Neural cell (in vitro differentiated cells): ENCODE measurements at regions not wholly inside any gene's neighbourhood (a gene's known extent, or its start where the extent isn't known, plus 50 kb on each side); places are given as distances from the start of the nearest gene placed in this dataset.

ENCODE experiments used
- H2AFZ ChIP-seq: fragments of 200-600, 300-800 bp; sonication (generic), shearing (Covaris generic); 2 replicates; pipeline ENCODE4 v1.6.0; 2014; ENCODE audit warnings: low read depth, mild to moderate bottlenecking, antibody characterized with exemption, low read length, moderate library complexity
- H3F3A ChIP-seq: fragments of 200-600 bp; shearing (Covaris generic); 2 replicates; pipeline ENCODE4 v1.6.1; 2016; ENCODE audit warnings: mild to moderate bottlenecking, moderate library complexity, mixed read lengths, antibody characterized with exemption, low read length; ENCODE audit not compliant: insufficient read depth, poor library complexity, severe bottlenecking
- H3K27ac ChIP-seq: fragments of 200-600, 300-800 bp; sonication (generic), shearing (Covaris generic); 2 replicates; pipeline ENCODE4 v1.5.1; 2014; ENCODE audit warnings: mild to moderate bottlenecking, low read length, moderate library complexity
- H3K27me3 ChIP-seq: fragments of 300-800, 200-600 bp; sonication (generic), shearing (Covaris generic); 2 replicates; pipeline ENCODE4 v1.6.0; 2014; ENCODE audit warnings: mild to moderate bottlenecking, low read depth, low read length, moderate library complexity; ENCODE audit not compliant: insufficient read depth
- H3K36me3 ChIP-seq: fragments of 300-800, 200-600 bp; sonication (generic), shearing (Covaris generic); 2 replicates; pipeline ENCODE4 v1.5.1; 2014; ENCODE audit warnings: mild to moderate bottlenecking, antibody characterized with exemption, low read length, moderate library complexity; ENCODE audit not compliant: insufficient read depth
- H3K4me2 ChIP-seq: fragments of 300-800, 200-600 bp; sonication (generic), shearing (Covaris generic); 2 replicates; pipeline ENCODE4 v1.6.0; 2014; ENCODE audit warnings: mild to moderate bottlenecking, low read length
- H3K4me3 ChIP-seq: fragments of 300-800, 200-600 bp; sonication (generic), shearing (Covaris generic); 2 replicates; pipeline ENCODE4 v1.5.1; 2014; ENCODE audit warnings: mild to moderate bottlenecking, low read length, moderate library complexity
- H3K79me2 ChIP-seq: fragments of 200-600 bp; shearing (Covaris generic); replicated peaks from 2 replicates; pipeline ENCODE4 v1.6.0; 2014; ENCODE audit warnings: mild to moderate bottlenecking, low read length, moderate library complexity; ENCODE audit not compliant: insufficient read depth
- H3K9ac ChIP-seq: fragments of 300-800, 200-600 bp; sonication (generic), shearing (Covaris generic); 2 replicates; pipeline ENCODE4 v1.6.1; 2016; ENCODE audit warnings: mild to moderate bottlenecking, low read length, mixed read lengths
- H3K9me2 ChIP-seq: fragments of 200-600 bp; shearing (Covaris generic); 2 replicates; pipeline ENCODE4 v1.6.1; 2016; ENCODE audit warnings: mild to moderate bottlenecking, low read length, mixed read lengths; ENCODE audit not compliant: insufficient read depth
- H3K9me3 ChIP-seq: fragments of 200-600, 300-800 bp; sonication (generic), shearing (Covaris generic); 2 replicates; pipeline ENCODE4 v1.6.1; 2016; ENCODE audit warnings: mild to moderate bottlenecking, mixed run types, low read length, moderate library complexity, mixed read lengths
- H4K20me1 ChIP-seq: fragments of 200-600 bp; shearing (Covaris generic); 2 replicates; pipeline ENCODE4 v1.6.1; 2016; ENCODE audit warnings: mild to moderate bottlenecking, mixed run types; ENCODE audit not compliant: insufficient read depth
- CTCF ChIP-seq: fragments of 450-650 bp; IDR thresholded peaks from 2 replicates; pipeline ENCODE4 v1.5.1; 2014; ENCODE audit warnings: antibody characterized with exemption, mild to moderate bottlenecking, moderate library complexity; ENCODE audit not compliant: poor library complexity, severe bottlenecking
- EP300 ChIP-seq: fragments of 450-650 bp; conservative IDR thresholded peaks from 2 replicates; pipeline ENCODE4 v1.6.1; 2014; ENCODE audit warnings: antibody characterized with exemption, mild to moderate bottlenecking, moderate library complexity; ENCODE audit not compliant: poor library complexity, severe bottlenecking
- EZH2 ChIP-seq: fragments of 200-600, 300-800 bp; shearing (Covaris generic), sonication (generic); IDR thresholded peaks from 2 replicates; pipeline ENCODE4 v1.6.1; 2014; ENCODE audit warnings: antibody characterized with exemption, low read length, borderline replicate concordance, mild to moderate bottlenecking; ENCODE audit not compliant: insufficient read depth, poor library complexity, severe bottlenecking
- MXI1 ChIP-seq: fragments of 450-650 bp; conservative IDR thresholded peaks from 2 replicates; pipeline ENCODE4 v1.6.1; 2014; ENCODE audit warnings: antibody characterized with exemption, mild to moderate bottlenecking; ENCODE audit not compliant: poor library complexity, severe bottlenecking
- POLR2AphosphoS5 ChIP-seq: IDR thresholded peaks from 2 replicates; pipeline ENCODE4 v1.6.1; 2012
- RAD21 ChIP-seq: fragments of 450-650 bp; conservative IDR thresholded peaks from 2 replicates; pipeline ENCODE4 v1.6.1; 2014; ENCODE audit warnings: antibody characterized with exemption, mild to moderate bottlenecking, moderate library complexity
- SMC3 ChIP-seq: fragments of 450-650 bp; conservative IDR thresholded peaks from 2 replicates; pipeline ENCODE4 v1.6.1; 2014; ENCODE audit warnings: antibody characterized with exemption, mild to moderate bottlenecking, moderate library complexity; ENCODE audit not compliant: poor library complexity
- TAF1 ChIP-seq: IDR thresholded peaks from 2 replicates; pipeline ENCODE4 v1.6.1; 2012; ENCODE audit warnings: low read depth
- TF ChIP-seq, protein P1 (sequence below): IDR thresholded peaks from 2 replicates; pipeline ENCODE4 v1.6.1; 2012; ENCODE audit warnings: borderline replicate concordance

DNA sequence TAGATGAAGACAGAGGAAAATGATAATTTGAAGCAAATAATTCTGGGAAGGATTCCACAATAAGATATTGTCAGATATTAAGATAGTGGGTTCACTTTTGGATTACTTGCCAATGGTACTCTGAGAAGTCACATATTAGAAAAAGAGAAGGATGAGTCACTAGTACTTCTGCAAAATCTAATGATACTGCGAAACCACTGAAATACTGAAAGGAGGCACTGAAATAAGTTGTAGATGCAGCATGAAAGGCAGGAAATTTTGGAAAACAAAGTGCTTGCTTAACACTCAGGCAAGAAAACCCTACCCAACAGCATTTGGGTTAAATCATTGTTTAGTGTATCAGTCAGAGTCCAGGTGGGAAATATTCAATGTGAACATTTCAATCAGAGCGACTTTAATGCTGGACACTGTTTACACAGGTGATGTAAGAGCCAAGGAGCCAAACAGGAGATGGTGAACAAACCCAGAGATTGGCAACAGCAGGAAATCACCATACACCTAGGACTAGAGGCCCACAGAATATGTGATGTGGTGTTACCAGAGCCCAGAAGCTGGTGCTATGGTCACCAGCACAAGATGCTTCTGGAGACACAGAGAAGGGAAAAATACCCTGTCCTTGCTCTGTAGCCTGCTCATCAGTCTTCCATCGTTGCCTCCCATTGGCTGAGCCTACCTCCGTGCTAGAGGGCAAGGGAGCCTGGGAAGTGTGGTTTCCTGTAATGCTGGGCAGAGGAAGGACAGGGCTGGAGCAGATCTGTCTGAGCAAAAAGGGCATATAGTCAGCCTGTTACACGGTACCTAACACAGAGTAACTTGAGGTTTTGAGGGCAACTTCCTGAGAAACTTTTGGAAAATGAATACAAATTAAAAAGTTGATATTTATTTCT, 204.7 kb upstream of the ITGA4 start:
- no peaks in the 10 kb centered on the region for H3K27me3 ChIP-seq
- H3K9me2 ChIP-seq: no peaks in the 10 kb centered on the region
- H3K9ac ChIP-seq: no peak overlapping the region
- TF ChIP-seq MXI1: no peak
- TF ChIP-seq RAD21: no peak
- TF ChIP-seq SMC3: no peak
- no peak for TF ChIP-seq EP300
- no peaks in the 10 kb centered on the region for H3K36me3 ChIP-seq
- no peaks in the 10 kb centered on the region for H3F3A ChIP-seq
- H3K9me3 ChIP-seq: no peaks in the 10 kb centered on the region
- H3K4me3 ChIP-seq: no peak overlapping the region
- H4K20me1 ChIP-seq: no peaks in the 10 kb centered on the region
- H2AFZ ChIP-seq: no peak overlapping the region
- H3K79me2 ChIP-seq: no peaks in the 10 kb centered on the region
- H3K4me2 ChIP-seq: no peak overlapping the region
- H3K27ac ChIP-seq: no peak overlapping the region

- no peaks in the 10 kb centered on the region for H3K9me2 ChIP-seq
These were observed 203.7 kb upstream of the ITGA4 start for GRCh38 chr2:181253438-181253837.

GRCh38 chr2:181255651-181256050, 201.5 kb upstream of the ITGA4 start:
- Histone ChIP-seq H3K4me3 (no peak overlapping the region), H3K36me3 (no peaks in the 10 kb centered on the region), H3K4me2 (no peak overlapping the region), H3K9ac (no peak overlapping the region), H3F3A (no peaks in the 10 kb centered on the region), H3K27me3 (no peaks in the 10 kb centered on the region), H3K79me2 (no peaks in the 10 kb centered on the region), H2AFZ (no peak overlapping the region), H4K20me1 (no peaks in the 10 kb centered on the region), H3K9me3 (no peaks in the 10 kb centered on the region), H3K9me2 (no peaks in the 10 kb centered on the region), H3K27ac (no peak overlapping the region)
- TF ChIP-seq, protein P1, sequence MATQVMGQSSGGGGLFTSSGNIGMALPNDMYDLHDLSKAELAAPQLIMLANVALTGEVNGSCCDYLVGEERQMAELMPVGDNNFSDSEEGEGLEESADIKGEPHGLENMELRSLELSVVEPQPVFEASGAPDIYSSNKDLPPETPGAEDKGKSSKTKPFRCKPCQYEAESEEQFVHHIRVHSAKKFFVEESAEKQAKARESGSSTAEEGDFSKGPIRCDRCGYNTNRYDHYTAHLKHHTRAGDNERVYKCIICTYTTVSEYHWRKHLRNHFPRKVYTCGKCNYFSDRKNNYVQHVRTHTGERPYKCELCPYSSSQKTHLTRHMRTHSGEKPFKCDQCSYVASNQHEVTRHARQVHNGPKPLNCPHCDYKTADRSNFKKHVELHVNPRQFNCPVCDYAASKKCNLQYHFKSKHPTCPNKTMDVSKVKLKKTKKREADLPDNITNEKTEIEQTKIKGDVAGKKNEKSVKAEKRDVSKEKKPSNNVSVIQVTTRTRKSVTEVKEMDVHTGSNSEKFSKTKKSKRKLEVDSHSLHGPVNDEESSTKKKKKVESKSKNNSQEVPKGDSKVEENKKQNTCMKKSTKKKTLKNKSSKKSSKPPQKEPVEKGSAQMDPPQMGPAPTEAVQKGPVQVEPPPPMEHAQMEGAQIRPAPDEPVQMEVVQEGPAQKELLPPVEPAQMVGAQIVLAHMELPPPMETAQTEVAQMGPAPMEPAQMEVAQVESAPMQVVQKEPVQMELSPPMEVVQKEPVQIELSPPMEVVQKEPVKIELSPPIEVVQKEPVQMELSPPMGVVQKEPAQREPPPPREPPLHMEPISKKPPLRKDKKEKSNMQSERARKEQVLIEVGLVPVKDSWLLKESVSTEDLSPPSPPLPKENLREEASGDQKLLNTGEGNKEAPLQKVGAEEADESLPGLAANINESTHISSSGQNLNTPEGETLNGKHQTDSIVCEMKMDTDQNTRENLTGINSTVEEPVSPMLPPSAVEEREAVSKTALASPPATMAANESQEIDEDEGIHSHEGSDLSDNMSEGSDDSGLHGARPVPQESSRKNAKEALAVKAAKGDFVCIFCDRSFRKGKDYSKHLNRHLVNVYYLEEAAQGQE: no peak
- no peak for TF ChIP-seq SMC3
- no peak for TF ChIP-seq CTCF
- no peak for TF ChIP-seq EZH2
- no peak for TF ChIP-seq POLR2AphosphoS5
- no peak for TF ChIP-seq MXI1
- no peak for TF ChIP-seq RAD21
- no peak for TF ChIP-seq EP300
- no peak for TF ChIP-seq TAF1

More at GRCh38 chr2:181253438-181253837, 203.7 kb upstream of the ITGA4 start:
- no peak overlapping the region for H3K9ac ChIP-seq
- H3K27ac ChIP-seq: no peak overlapping the region
- H2AFZ ChIP-seq: no peak overlapping the region
- no peak overlapping the region for H3K4me2 ChIP-seq
- H4K20me1 ChIP-seq: no peaks in the 10 kb centered on the region
- no peaks in the 10 kb centered on the region for H3K79me2 ChIP-seq
- H3K9me3 ChIP-seq: no peaks in the 10 kb centered on the region
- H3K27me3 ChIP-seq: no peaks in the 10 kb centered on the region
- no peak for TF ChIP-seq TAF1
- no peaks in the 10 kb centered on the region for H3K36me3 ChIP-seq
- H3K4me3 ChIP-seq: no peak overlapping the region
- no peaks in the 10 kb centered on the region for H3F3A ChIP-seq
